ENCODE measurements at regions not wholly inside any gene's neighbourhood (a gene's known extent, or its start where the extent isn't known, plus 50 kb on each side); places are given as distances from the start of the nearest gene placed in this dataset.

DNA sequence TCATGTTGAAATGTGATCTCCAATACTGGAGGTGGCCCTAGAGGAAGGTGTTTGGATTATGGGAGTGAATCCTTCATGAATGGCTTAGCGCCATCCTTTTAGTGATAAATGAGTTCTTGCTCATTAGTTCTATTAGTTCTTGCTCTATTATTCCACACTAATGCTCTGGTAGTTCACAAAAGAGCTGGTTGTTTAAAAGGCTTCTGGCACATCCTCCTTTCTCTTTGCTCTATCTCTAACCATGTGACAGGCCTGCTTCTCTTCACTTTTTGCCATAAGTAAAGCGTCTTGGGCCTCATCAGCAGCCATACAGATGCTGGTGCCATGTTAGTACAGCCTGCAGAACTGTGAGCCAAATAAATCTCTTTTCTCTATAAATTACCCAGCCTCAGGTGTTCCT, 469.9 kb downstream of the GUCY1A2 start:
- 62% methylated on average over 2 of the region's 2 CpGs for WGBS

DNA sequence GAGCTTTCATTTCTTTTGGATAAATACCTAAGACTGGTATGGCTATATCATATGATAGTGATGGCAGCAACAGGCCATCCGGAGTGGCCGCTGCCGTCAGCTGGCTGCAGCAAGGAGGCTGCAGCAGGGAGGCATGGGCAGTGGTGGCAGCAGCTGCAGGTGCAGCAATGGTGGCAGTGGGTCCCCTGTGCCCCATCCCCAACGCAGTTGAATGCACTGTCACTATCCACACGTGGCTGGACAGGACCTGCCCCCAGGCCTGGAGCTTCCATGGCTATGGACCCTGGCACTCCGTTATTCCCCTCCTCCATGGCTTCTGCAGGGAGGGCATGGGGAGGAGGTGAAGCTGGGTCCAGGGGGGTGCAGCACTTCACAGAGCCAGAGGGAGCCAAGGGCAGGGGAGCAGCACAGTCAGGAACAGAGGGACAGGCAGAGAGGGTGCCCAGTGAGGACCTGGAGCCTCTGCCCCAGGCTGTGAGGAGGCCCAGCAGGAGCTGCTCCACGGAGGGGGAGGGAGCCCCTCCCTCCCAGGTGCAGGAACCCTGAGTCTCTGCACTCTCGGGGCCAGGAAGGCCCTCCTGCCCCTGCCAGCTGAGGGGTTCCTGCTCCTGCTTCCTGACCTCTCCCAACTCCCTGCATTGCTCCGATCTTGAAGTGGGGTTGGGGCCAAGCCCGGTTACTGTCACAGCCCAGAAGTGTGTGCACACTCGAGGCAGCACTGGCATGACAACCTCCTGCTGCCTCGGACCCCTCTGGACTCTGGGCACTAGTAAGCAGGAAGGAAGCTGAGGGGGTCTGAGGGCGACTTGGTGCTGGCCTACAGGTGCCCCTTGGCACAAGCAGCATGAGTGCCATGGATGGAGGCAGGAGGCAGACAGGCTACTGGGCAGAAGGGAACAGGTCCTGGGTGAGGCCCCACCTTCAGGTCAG, 466.3 kb downstream of the GUCY1A2 start:
- Histone ChIP-seq H3K27me3 (ENCODE audit: control insufficient read depth in 4 of 4, insufficient read depth in 4 of 4, low read length in 3 of 4) (no peaks in the 10 kb centered on the region), H3K27ac (ENCODE audit: low read depth in 1 of 2, low read length in 2 of 2) (no peak overlapping the region), H3K36me3 (ENCODE audit: control insufficient read depth in 4 of 4, insufficient read depth in 3 of 4, low read depth in 1 of 4, low read length in 3 of 4) (no peaks in the 10 kb centered on the region), H3K4me3 (ENCODE audit: low read depth in 1 of 3, low read length in 3 of 3) (no peak overlapping the region), H3K4me1 (ENCODE audit: control insufficient read depth in 4 of 4, insufficient read depth in 4 of 4, low read length in 3 of 4) (no peaks in the 10 kb centered on the region), H3K9ac (ENCODE audit: low read depth in 1 of 2, low read length in 2 of 2) (no peak overlapping the region), H3K9me3 (ENCODE audit: control insufficient read depth in 4 of 4, low read length in 3 of 4) (peaks cover 2 to 4% (median 3%) of the 10 kb centered on the region in 4 donors)
- TF ChIP-seq SP1 (IDR thresholded peaks at IDR 0.05) (no peak), ZBTB33 (IDR thresholded peaks at IDR 0.05) (no peak), FOXA2 (IDR thresholded peaks at IDR 0.05) (no peak), NR2F2 (IDR thresholded peaks at IDR 0.05) (no peak), GABPA (IDR thresholded peaks at IDR 0.05 in 1 of 2, conservative IDR thresholded peaks at IDR 0.05 in 1 of 2) (no peak), JUND (IDR thresholded peaks at IDR 0.05) (no peak), FOXA1 (IDR thresholded peaks at IDR 0.05) (no peak), RXRA (IDR thresholded peaks at IDR 0.05) (no peak), TAF1 (conservative IDR thresholded peaks at IDR 0.05) (no peak), YY1 (IDR thresholded peaks at IDR 0.05) (no peak), ATF3 (IDR thresholded peaks at IDR 0.05) (no peak), HNF4G (IDR thresholded peaks at IDR 0.05) (no peak)
- TF ChIP-seq, protein P1, sequence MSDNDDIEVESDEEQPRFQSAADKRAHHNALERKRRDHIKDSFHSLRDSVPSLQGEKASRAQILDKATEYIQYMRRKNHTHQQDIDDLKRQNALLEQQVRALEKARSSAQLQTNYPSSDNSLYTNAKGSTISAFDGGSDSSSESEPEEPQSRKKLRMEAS (IDR thresholded peaks at IDR 0.05), result no peak
- TF ChIP-seq, protein P2, sequence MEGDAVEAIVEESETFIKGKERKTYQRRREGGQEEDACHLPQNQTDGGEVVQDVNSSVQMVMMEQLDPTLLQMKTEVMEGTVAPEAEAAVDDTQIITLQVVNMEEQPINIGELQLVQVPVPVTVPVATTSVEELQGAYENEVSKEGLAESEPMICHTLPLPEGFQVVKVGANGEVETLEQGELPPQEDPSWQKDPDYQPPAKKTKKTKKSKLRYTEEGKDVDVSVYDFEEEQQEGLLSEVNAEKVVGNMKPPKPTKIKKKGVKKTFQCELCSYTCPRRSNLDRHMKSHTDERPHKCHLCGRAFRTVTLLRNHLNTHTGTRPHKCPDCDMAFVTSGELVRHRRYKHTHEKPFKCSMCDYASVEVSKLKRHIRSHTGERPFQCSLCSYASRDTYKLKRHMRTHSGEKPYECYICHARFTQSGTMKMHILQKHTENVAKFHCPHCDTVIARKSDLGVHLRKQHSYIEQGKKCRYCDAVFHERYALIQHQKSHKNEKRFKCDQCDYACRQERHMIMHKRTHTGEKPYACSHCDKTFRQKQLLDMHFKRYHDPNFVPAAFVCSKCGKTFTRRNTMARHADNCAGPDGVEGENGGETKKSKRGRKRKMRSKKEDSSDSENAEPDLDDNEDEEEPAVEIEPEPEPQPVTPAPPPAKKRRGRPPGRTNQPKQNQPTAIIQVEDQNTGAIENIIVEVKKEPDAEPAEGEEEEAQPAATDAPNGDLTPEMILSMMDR (IDR thresholded peaks at IDR 0.05; ENCODE audit: low read depth, low read length, missing input control), result no peak
- no peak for DNase-seq (ENCODE audit: low spot score)
- 75% methylated on average over 13 of the region's 13 CpGs for WGBS

More for the DNA sequence above, 469.9 kb downstream of the GUCY1A2 start:
- Histone ChIP-seq H3K9ac (ENCODE audit: low read depth in 1 of 2, low read length in 2 of 2) (no peak overlapping the region), H3K27me3 (ENCODE audit: control insufficient read depth in 4 of 4, insufficient read depth in 4 of 4, low read length in 3 of 4) (no peaks in the 10 kb centered on the region), H3K9me3 (ENCODE audit: control insufficient read depth in 4 of 4, low read length in 3 of 4) (peaks cover 0 to 3% (median 1%) of the 10 kb centered on the region in 4 donors), H3K4me1 (ENCODE audit: control insufficient read depth in 4 of 4, insufficient read depth in 4 of 4, low read length in 3 of 4) (no peaks in the 10 kb centered on the region), H3K36me3 (ENCODE audit: control insufficient read depth in 4 of 4, insufficient read depth in 3 of 4, low read depth in 1 of 4, low read length in 3 of 4) (no peaks in the 10 kb centered on the region), H3K27ac (ENCODE audit: low read depth in 1 of 2, low read length in 2 of 2) (no peak overlapping the region), H3K4me3 (ENCODE audit: low read depth in 1 of 3, low read length in 3 of 3) (no peak overlapping the region)
- TF ChIP-seq HNF4A (conservative IDR thresholded peaks at IDR 0.05), result no peak
- TF ChIP-seq TAF1 (conservative IDR thresholded peaks at IDR 0.05), result no peak
- no peak for TF ChIP-seq NR2F2 (IDR thresholded peaks at IDR 0.05)
- no peak for TF ChIP-seq GABPA (IDR thresholded peaks at IDR 0.05 in 1 of 2, conservative IDR thresholded peaks at IDR 0.05 in 1 of 2)
- TF ChIP-seq, protein P1 (IDR thresholded peaks at IDR 0.05), result no peak
- TF ChIP-seq RXRA (IDR thresholded peaks at IDR 0.05), result no peak
- no peak for TF ChIP-seq ZBTB33 (IDR thresholded peaks at IDR 0.05)
- no peak for TF ChIP-seq ATF3 (IDR thresholded peaks at IDR 0.05)
- TF ChIP-seq HNF4G (IDR thresholded peaks at IDR 0.05), result no peak
- DNase-seq (ENCODE audit: low spot score), result no peak
